Thymus (tissue), 11 donors: ENCODE measurements at regions not wholly inside any gene's neighbourhood (a gene's known extent, or its start where the extent isn't known, plus 50 kb on each side); places are given as distances from the start of the nearest gene placed in this dataset.
A peak's percentile ranks its signal among the peaks of the same experiment; 100 is the strongest.

Experiments used
- DNase-seq, 9 donors: peaks; one replicate each; pipeline ENCODE4 v3.0.0-alpha.2; 2013; ENCODE audit warnings: low spot score in 9 of 9, low read depth in 6 of 9, missing footprints in 1 of 9
- H3K27ac ChIP-seq, 2 donors: one replicate each; pipeline ENCODE4 v1.5.1; 2013; ENCODE audit warnings: control low read depth in 1 of 2, low read depth in 1 of 2, low read length in 1 of 2, mild to moderate bottlenecking in 1 of 2, moderate library complexity in 1 of 2
- H3K27me3 ChIP-seq, 2 donors: one replicate each; pipeline ENCODE4 v1.5.1; 2013; ENCODE audit warnings: low read length in 1 of 2; ENCODE audit not compliant: control insufficient read depth in 2 of 2, insufficient read depth in 1 of 2
- H3K36me3 ChIP-seq, 2 donors: one replicate each; pipeline ENCODE4 v1.5.1; 2013; ENCODE audit warnings: low read length in 1 of 2, mild to moderate bottlenecking in 1 of 2, moderate library complexity in 1 of 2; ENCODE audit not compliant: control insufficient read depth in 2 of 2, insufficient read depth in 2 of 2
- H3K4me1 ChIP-seq, 2 donors: one replicate each; pipeline ENCODE4 v1.5.1; 2013; ENCODE audit warnings: low read length in 2 of 2; ENCODE audit not compliant: control insufficient read depth in 2 of 2, insufficient read depth in 2 of 2
- H3K4me3 ChIP-seq, 2 donors: one replicate each; pipeline ENCODE4 v1.5.1; 2013; ENCODE audit warnings: low read length in 2 of 2, control low read depth in 1 of 2, mild to moderate bottlenecking in 1 of 2
- H3K9me3 ChIP-seq, 2 donors: one replicate each; pipeline ENCODE4 v1.5.1; 2013; ENCODE audit warnings: low read length in 1 of 2, mild to moderate bottlenecking in 1 of 2; ENCODE audit not compliant: control insufficient read depth in 2 of 2, insufficient read depth in 1 of 2
- WGBS: extraction: QIAGEN DNeasy Blood & Tissue Kit; methylation state at CpG from one replicate; pipeline ENCODE4 v1.1.7; 2013; 5-methylcytosine and 5-hydroxymethylcytosine counted together
- donor health status: healthy.

GRCh38 chr13:78168981-78169380, 250.3 kb upstream of the EDNRB start:
- H3K27me3 ChIP-seq: no peaks in the 10 kb centered on the region
- no peak for DNase-seq
- 93% methylated on average over 4 of the region's 4 CpGs for WGBS
- H3K36me3 ChIP-seq: no peaks in the 10 kb centered on the region
- peaks cover 0 to 16% of the 10 kb centered on the region in 2 donors for H3K9me3 ChIP-seq
- H3K4me1 ChIP-seq: no peaks in the 10 kb centered on the region
- no peak overlapping the region for H3K4me3 ChIP-seq
- no peak overlapping the region for H3K27ac ChIP-seq

- no peaks in the 10 kb centered on the region for H3K27me3 ChIP-seq
- DNase-seq: no peak
- H3K4me1 ChIP-seq: no peaks in the 10 kb centered on the region
- H3K36me3 ChIP-seq: no peaks in the 10 kb centered on the region
- H3K4me3 ChIP-seq: no peak overlapping the region
- no peaks in the 10 kb centered on the region for H3K9me3 ChIP-seq
- no peak overlapping the region for H3K27ac ChIP-seq
These were observed 242.6 kb upstream of the EDNRB start for GRCh38 chr13:78161266-78161665.

- no peak for DNase-seq
- no peaks in the 10 kb centered on the region for H3K4me1 ChIP-seq
- H3K27me3 ChIP-seq: no peaks in the 10 kb centered on the region
- 22% methylated on average over 2 of the region's 2 CpGs for WGBS
- H3K27ac ChIP-seq: no peak overlapping the region
- no peaks in the 10 kb centered on the region for H3K36me3 ChIP-seq
- H3K4me3 ChIP-seq: no peak overlapping the region
- no peaks in the 10 kb centered on the region for H3K9me3 ChIP-seq
These were observed 242.2 kb upstream of the EDNRB start for GRCh38 chr13:78160793-78161192.

GRCh38 chr13:78152415-78152814, 233.8 kb upstream of the EDNRB start:
- no peaks in the 10 kb centered on the region for H3K27me3 ChIP-seq
- no peak for DNase-seq
- 96% methylated on average over 2 of the region's 2 CpGs for WGBS
- no peak overlapping the region for H3K27ac ChIP-seq
- H3K4me3 ChIP-seq: no peak overlapping the region
- no peaks in the 10 kb centered on the region for H3K4me1 ChIP-seq
- no peaks in the 10 kb centered on the region for H3K9me3 ChIP-seq
- no peaks in the 10 kb centered on the region for H3K36me3 ChIP-seq

- DNase-seq: no peak
- H3K36me3 ChIP-seq: no peaks in the 10 kb centered on the region
These were observed 229.3 kb upstream of the EDNRB start for GRCh38 chr13:78147905-78148304.

GRCh38 chr13:78145276-78145675, 226.6 kb upstream of the EDNRB start:
- Histone ChIP-seq H3K9me3 (no peaks in the 10 kb centered on the region), H3K4me3 (no peak overlapping the region), H3K36me3 (no peaks in the 10 kb centered on the region), H3K27ac (no peak overlapping the region), H3K27me3 (no peaks in the 10 kb centered on the region), H3K4me1 (no peaks in the 10 kb centered on the region)
- no peak for DNase-seq
- 55% methylated on average over 1 of the region's 1 CpG for WGBS

More at GRCh38 chr13:78147905-78148304, 229.3 kb upstream of the EDNRB start:
- Histone ChIP-seq H3K4me1 (no peaks in the 10 kb centered on the region), H3K9me3 (no peaks in the 10 kb centered on the region), H3K27me3 (no peaks in the 10 kb centered on the region), H3K4me3 (no peak overlapping the region), H3K27ac (no peak overlapping the region)

- no peak for DNase-seq
- whole genome bisulfite sequencing: 76% methylated on average over 2 of the region's 2 CpGs
- Histone ChIP-seq H3K9me3 (no peaks in the 10 kb centered on the region), H3K4me1 (peaks cover 0 to 5% of the 10 kb centered on the region in 2 donors), H3K27me3 (no peaks in the 10 kb centered on the region), H3K27ac (no peak overlapping the region), H3K4me3 (no peak overlapping the region), H3K36me3 (no peaks in the 10 kb centered on the region)
These were observed 221.1 kb upstream of the EDNRB start for GRCh38 chr13:78139765-78140164.

- Histone ChIP-seq H3K27me3 (no peaks in the 10 kb centered on the region), H3K36me3 (no peaks in the 10 kb centered on the region), H3K4me3 (no peak overlapping the region), H3K27ac (no peak overlapping the region), H3K4me1 (peaks cover 0 to 5% of the 10 kb centered on the region in 2 donors), H3K9me3 (no peaks in the 10 kb centered on the region)
- 97% methylated on average over 2 of the region's 2 CpGs for WGBS
- DNase-seq: no peak
These were observed 220.1 kb upstream of the EDNRB start for GRCh38 chr13:78138756-78139155.

- no peaks in the 10 kb centered on the region for H3K9me3 ChIP-seq
- no peak overlapping the region for H3K27ac ChIP-seq
- no peaks in the 10 kb centered on the region for H3K36me3 ChIP-seq
- peak; percentile 6 to 68 (median 33) for DNase-seq
- H3K4me1 ChIP-seq: peaks cover 0 to 5% of the 10 kb centered on the region in 2 donors
- H3K27me3 ChIP-seq: no peaks in the 10 kb centered on the region
- H3K4me3 ChIP-seq: no peak overlapping the region
- 4% methylated on average over 6 of the region's 6 CpGs for WGBS
These were observed 218.9 kb upstream of the EDNRB start for GRCh38 chr13:78137404-78138142.
